CD14-positive monocyte (primary cell): ENCODE measurements at regions not wholly inside any gene's neighbourhood (a gene's known extent, or its start where the extent isn't known, plus 50 kb on each side); places are given as distances from the start of the nearest gene placed in this dataset.

Source experiments
- DNase-seq, 3 donors: peaks; one replicate each; pipeline ENCODE4 v3.0.0-alpha.2; 2011 to 2022
- H2AFZ ChIP-seq: 2 replicates; pipeline ENCODE4 v1.6.0; 2012; ENCODE audit warnings: mild to moderate bottlenecking, low read depth, low read length, inconsistent platforms; ENCODE audit not compliant: insufficient read depth, poor library complexity, severe bottlenecking
- H3K27ac ChIP-seq, 2 donors: 1 replicate in 1 of 2; 2 replicates in 1 of 2; pipeline ENCODE4 v1.5.1; 2012 to 2013; ENCODE audit warnings: low read length in 2 of 2, control low read depth in 1 of 2, inconsistent platforms in 1 of 2, low read depth in 1 of 2, mild to moderate bottlenecking in 1 of 2
- H3K27me3 ChIP-seq, 2 donors: one replicate each; pipeline versions ENCODE4 v1.6.0 to v1.6.1; 2011 to 2013; ENCODE audit warnings: low read length in 2 of 2; ENCODE audit not compliant: control insufficient read depth in 2 of 2, insufficient read depth in 2 of 2
- H3K36me3 ChIP-seq, 2 donors: replicated peaks in 1 of 2; 1 replicate in 1 of 2; 2 replicates in 1 of 2; pipeline versions ENCODE4 v1.5.1 to v1.6.1; 2012 to 2013; ENCODE audit warnings: low read length in 2 of 2, control low read depth in 1 of 2, inconsistent platforms in 1 of 2, mild to moderate bottlenecking in 1 of 2; ENCODE audit not compliant: insufficient read depth in 2 of 2, control insufficient read depth in 1 of 2
- H3K4me1 ChIP-seq, 2 donors: 1 replicate in 1 of 2; 2 replicates in 1 of 2; pipeline versions ENCODE4 v1.5.1 to v1.6.1; 2012 to 2013; ENCODE audit warnings: low read length in 2 of 2, control low read depth in 1 of 2, inconsistent platforms in 1 of 2, mild to moderate bottlenecking in 1 of 2, moderate library complexity in 1 of 2; ENCODE audit not compliant: insufficient read depth in 2 of 2, control insufficient read depth in 1 of 2
- H3K4me2 ChIP-seq: replicated peaks from 2 replicates; pipeline ENCODE3; 2012; ENCODE audit warnings: low read length, moderate library complexity, mild to moderate bottlenecking; ENCODE audit not compliant: poor library complexity, severe bottlenecking; ENCODE audit errors: extremely low read depth
- H3K4me3 ChIP-seq, 3 experiments: fragments of 200-600 bp in 1 of 3; sonication (generic) in 1 of 3; replicated peaks in 1 of 3; 1 replicate in 2 of 3; 2 replicates in 1 of 3; pipeline ENCODE4 v1.5.1; 2011 to 2013; ENCODE audit warnings: low read length in 3 of 3, mild to moderate bottlenecking in 3 of 3, control low read depth in 2 of 3, low read depth in 2 of 3, inconsistent platforms in 1 of 3, moderate library complexity in 1 of 3
- H3K79me2 ChIP-seq: 2 replicates; pipeline ENCODE4 v1.6.0; 2012; ENCODE audit warnings: mild to moderate bottlenecking, control low read depth, inconsistent platforms, low read length, moderate library complexity; ENCODE audit not compliant: insufficient read depth
- H3K9ac ChIP-seq: 2 replicates; pipeline ENCODE4 v1.6.0; 2017; ENCODE audit warnings: low read length, mild to moderate bottlenecking; ENCODE audit not compliant: insufficient read depth, poor library complexity, severe bottlenecking
- H3K9me3 ChIP-seq, 2 donors: replicated peaks in 1 of 2; 1 replicate in 1 of 2; 2 replicates in 1 of 2; pipeline versions ENCODE4 v1.5.1 to v1.6.1; 2012 to 2013; ENCODE audit warnings: low read length in 2 of 2, control low read depth in 1 of 2; ENCODE audit not compliant: control insufficient read depth in 1 of 2, insufficient read depth in 1 of 2
- H4K20me1 ChIP-seq: 2 replicates; pipeline ENCODE4 v1.6.0; 2012; ENCODE audit warnings: mild to moderate bottlenecking, low read length, control low read depth, moderate library complexity; ENCODE audit not compliant: insufficient read depth
- H3K27ac Mint-ChIP-seq, 7 donors: one replicate each; pipeline ENCODE4 v1.8.0; 2020; ENCODE audit warnings: mild to moderate bottlenecking in 7 of 7, mixed read lengths in 7 of 7, moderate library complexity in 6 of 7, inconsistent platforms in 2 of 7
- H3K27me3 Mint-ChIP-seq, 3 donors: one replicate each; pipeline ENCODE4 v1.8.0; 2021 to 2022; ENCODE audit warnings: low read depth in 3 of 3, mild to moderate bottlenecking in 3 of 3, mixed read lengths in 3 of 3, moderate library complexity in 3 of 3, inconsistent platforms in 1 of 3
- H3K36me3 Mint-ChIP-seq, 2 donors: one replicate each; pipeline ENCODE4 v1.8.0; 2020; ENCODE audit warnings: mixed read lengths in 2 of 2, inconsistent platforms in 1 of 2, mild to moderate bottlenecking in 1 of 2
- H3K4me1 Mint-ChIP-seq: one replicate; pipeline ENCODE4 v1.8.0; 2020; ENCODE audit warnings: mild to moderate bottlenecking, mixed read lengths
- H3K4me3 Mint-ChIP-seq, 2 donors: one replicate each; pipeline ENCODE4 v1.8.0; 2020; ENCODE audit warnings: mild to moderate bottlenecking in 2 of 2, mixed read lengths in 2 of 2, moderate library complexity in 1 of 2
- H3K9me3 Mint-ChIP-seq, 7 donors: one replicate each; pipeline ENCODE4 v1.8.0; 2020 to 2022; ENCODE audit warnings: mixed read lengths in 7 of 7, mild to moderate bottlenecking in 6 of 7, moderate library complexity in 6 of 7, inconsistent platforms in 2 of 7
- WGBS: methylation state at CpG from one replicate; pipeline ENCODE4 v1.1.5; 2013; ENCODE audit warnings: missing lambda C conversion rate; ENCODE audit not compliant: insufficient coverage; 5-methylcytosine and 5-hydroxymethylcytosine counted together
- intact Hi-C, 2 donors: fragments of 100-400 bp; cut with micrococcal nuclease; formaldehyde crosslinking; loops; one replicate each; pipeline versions ENCODE4 v1.15.0 to v1.15.1; 2023
- TF ChIP-seq, protein P1 (sequence below): fragments of 200-600 bp; IDR thresholded peaks from one replicate; pipeline ENCODE4 v1.8.0; 2022; ENCODE audit warnings: antibody characterized with exemption, mild to moderate bottlenecking

DNA sequence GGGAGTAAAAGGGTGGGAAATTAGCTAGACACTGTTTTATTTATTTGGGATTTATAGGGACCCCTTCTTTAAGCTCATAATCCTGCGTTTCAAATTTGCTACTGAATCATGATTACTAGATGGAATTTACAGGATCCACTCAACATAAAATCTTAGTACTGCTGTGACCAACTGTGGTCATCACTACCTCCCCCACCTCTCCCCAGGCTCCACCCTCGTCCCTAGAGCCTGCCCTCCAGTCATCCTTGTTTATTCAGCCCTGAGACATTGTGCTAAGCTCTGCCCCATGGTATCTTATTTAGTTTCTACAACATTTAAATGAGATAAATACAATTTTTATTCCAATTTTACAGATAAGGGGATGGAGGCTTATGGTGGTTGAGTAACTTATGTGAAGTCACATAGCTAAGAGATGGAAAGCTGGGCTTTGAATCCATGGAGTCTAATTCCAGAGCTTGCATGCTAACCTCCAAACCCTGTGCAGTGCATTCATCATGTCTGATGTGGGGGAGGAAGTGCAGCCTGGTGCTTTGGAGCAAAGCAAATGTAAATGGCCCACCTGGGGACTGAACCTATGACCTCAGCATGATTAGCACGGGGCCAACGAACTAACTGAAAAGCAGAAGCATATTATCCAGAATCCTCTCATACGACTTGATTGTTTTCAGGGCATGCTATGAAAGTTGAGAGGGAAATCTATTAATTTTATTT lies 502.4 kb downstream of the TMEM182 start:
- Histone ChIP-seq H3K9ac (no peak overlapping the region), H3K27me3 (no peaks in the 10 kb centered on the region), H2AFZ (no peak overlapping the region), H3K27ac (no peak overlapping the region), H3K9me3 (peaks cover 5 to 6% of the 10 kb centered on the region in 2 donors), H3K36me3 (no peaks in the 10 kb centered on the region), H3K4me3 (no peak overlapping the region), H3K4me2 (no peak overlapping the region), H4K20me1 (no peaks in the 10 kb centered on the region), H3K4me1 (no peaks in the 10 kb centered on the region), H3K79me2 (no peaks in the 10 kb centered on the region)
- WGBS: 80% methylated on average over 1 of the region's 5 CpGs
- Mint-ChIP-seq H3K4me1 (no peaks in the 10 kb centered on the region), H3K36me3 (no peaks in the 10 kb centered on the region), H3K27me3 (peaks cover 0 to 3% (median 0%) of the 10 kb centered on the region in 3 donors), H3K9me3 (peaks cover 2 to 19% (median 6%) of the 10 kb centered on the region in 7 donors), H3K4me3 (no peak overlapping the region), H3K27ac (no peak overlapping the region)
- intact Hi-C loops: no loop called here
- no peak for DNase-seq
- TF ChIP-seq, protein P1, sequence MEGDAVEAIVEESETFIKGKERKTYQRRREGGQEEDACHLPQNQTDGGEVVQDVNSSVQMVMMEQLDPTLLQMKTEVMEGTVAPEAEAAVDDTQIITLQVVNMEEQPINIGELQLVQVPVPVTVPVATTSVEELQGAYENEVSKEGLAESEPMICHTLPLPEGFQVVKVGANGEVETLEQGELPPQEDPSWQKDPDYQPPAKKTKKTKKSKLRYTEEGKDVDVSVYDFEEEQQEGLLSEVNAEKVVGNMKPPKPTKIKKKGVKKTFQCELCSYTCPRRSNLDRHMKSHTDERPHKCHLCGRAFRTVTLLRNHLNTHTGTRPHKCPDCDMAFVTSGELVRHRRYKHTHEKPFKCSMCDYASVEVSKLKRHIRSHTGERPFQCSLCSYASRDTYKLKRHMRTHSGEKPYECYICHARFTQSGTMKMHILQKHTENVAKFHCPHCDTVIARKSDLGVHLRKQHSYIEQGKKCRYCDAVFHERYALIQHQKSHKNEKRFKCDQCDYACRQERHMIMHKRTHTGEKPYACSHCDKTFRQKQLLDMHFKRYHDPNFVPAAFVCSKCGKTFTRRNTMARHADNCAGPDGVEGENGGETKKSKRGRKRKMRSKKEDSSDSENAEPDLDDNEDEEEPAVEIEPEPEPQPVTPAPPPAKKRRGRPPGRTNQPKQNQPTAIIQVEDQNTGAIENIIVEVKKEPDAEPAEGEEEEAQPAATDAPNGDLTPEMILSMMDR: no peak

DNA sequence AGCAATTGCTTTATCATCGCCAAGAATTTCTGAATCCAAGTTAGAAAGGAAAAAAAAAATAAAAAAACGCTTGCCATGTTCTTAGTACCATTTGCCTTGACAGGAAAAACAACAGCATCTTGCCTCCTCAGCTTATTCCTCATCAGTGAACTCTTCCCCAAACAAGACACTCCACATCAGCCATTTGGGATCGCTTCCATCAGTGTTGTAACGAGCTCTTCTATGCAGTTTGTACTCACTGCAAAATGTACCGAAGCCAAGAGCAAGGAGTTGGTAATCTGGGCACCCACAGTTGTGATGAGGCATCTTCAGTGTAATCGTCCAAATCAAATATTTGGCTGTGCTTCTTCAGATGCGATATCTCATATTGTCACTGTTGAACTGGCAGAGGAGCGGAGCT lies 503.7 kb downstream of the TMEM182 start:
- Mint-ChIP-seq H3K36me3 (no peaks in the 10 kb centered on the region), H3K9me3 (peaks cover 2 to 16% (median 10%) of the 10 kb centered on the region in 7 donors), H3K4me1 (no peaks in the 10 kb centered on the region), H3K4me3 (no peak overlapping the region), H3K27me3 (peaks cover 0 to 2% (median 0%) of the 10 kb centered on the region in 3 donors), H3K27ac (no peak overlapping the region)
- WGBS: 92% methylated on average over 7 of the region's 8 CpGs
- Histone ChIP-seq H3K27me3 (no peaks in the 10 kb centered on the region), H4K20me1 (no peaks in the 10 kb centered on the region), H3K9ac (no peak overlapping the region), H3K79me2 (no peaks in the 10 kb centered on the region), H2AFZ (no peak overlapping the region), H3K27ac (no peak overlapping the region), H3K4me1 (no peaks in the 10 kb centered on the region), H3K36me3 (no peaks in the 10 kb centered on the region), H3K4me2 (no peak overlapping the region), H3K4me3 (no peak overlapping the region), H3K9me3 (peaks cover 5 to 10% of the 10 kb centered on the region in 2 donors)
- TF ChIP-seq, protein P1: no peak
- no peak for DNase-seq
- intact Hi-C loops: no loop called here
